ENCODE measurements at regions not wholly inside any gene's neighbourhood (a gene's known extent, or its start where the extent isn't known, plus 50 kb on each side); places are given as distances from the start of the nearest gene placed in this dataset.

GRCh38 chr11:134949121-134950090, 537.4 kb upstream of the B3GAT1 start:
- DNase-seq (ENCODE audit: extremely low read depth in 1 of 4, low spot score in 3 of 4) (no peak), FAIRE-seq (no peak), ATAC-seq (no peak)
- H3K36me3 ChIP-seq (ENCODE audit: control insufficient read depth, insufficient read depth, low read length): no peaks in the 10 kb centered on the region
- no peaks in the 10 kb centered on the region for H3K9me1 ChIP-seq (ENCODE audit: control insufficient read depth, insufficient read depth, low read length)
- H3K79me2 ChIP-seq (ENCODE audit: control insufficient read depth, insufficient read depth, low read length): no peaks in the 10 kb centered on the region
- no peaks in the 10 kb centered on the region; a peak in 1 of 5 replicates for H3K27me3 ChIP-seq (ENCODE audit: control insufficient read depth in 2 of 2, insufficient read depth in 2 of 2, low read length in 2 of 2)
- no peaks in the 10 kb centered on the region for H4K20me1 ChIP-seq (replicated peaks; ENCODE audit: control insufficient read depth, insufficient read depth, low read length)
- CTCF ChIA-PET (ENCODE audit: low intra/inter-chr PET ratio): no interaction called here
- no TSS peak for BruUV-seq (replicated peaks)
- no peak overlapping the region for H3K4me2 ChIP-seq (ENCODE audit: insufficient read depth, low read length)
- no peak overlapping the region for H3K4me3 ChIP-seq
- 1% methylated on average over 11 of the region's 11 CpGs for WGBS (ENCODE audit: insufficient coverage, low coverage, missing lambda C conversion rate)
- H2AFZ ChIP-seq (ENCODE audit: low read depth, low read length): no peak overlapping the region
- no peak overlapping the region for H3K9ac ChIP-seq (ENCODE audit: insufficient read depth in 1 of 2, low read depth in 2 of 2, low read length in 2 of 2)
- intact Hi-C loops (cut with micrococcal nuclease): no loop called here
- POLR2A ChIA-PET: no interaction called here
- no peaks in the 10 kb centered on the region for H3K9me3 ChIP-seq (replicated peaks; ENCODE audit: control insufficient read depth, insufficient read depth, low read depth, low read length)
- in situ Hi-C loops (cut with MboI): no loop called here
- H3K4me1 ChIP-seq (replicated peaks in 1 of 2; ENCODE audit: control insufficient read depth in 2 of 2, insufficient read depth in 2 of 2, low read length in 2 of 2): no peaks in the 10 kb centered on the region
- H3K27ac ChIP-seq (ENCODE audit: extremely low read depth, low read depth, low read length): no peak overlapping the region
- TF ChIP-seq SRSF9 (IDR thresholded peaks at IDR 0.05; ENCODE audit: borderline replicate concordance, low read depth, low read length): no peak
- TF ChIP-seq ZBTB7A (IDR thresholded peaks at IDR 0.05; ENCODE audit: borderline replicate concordance, control insufficient read depth, low read depth, low read length): no peak
- no peak for TF ChIP-seq HSF4 (CRISPR knock-in tag; IDR thresholded peaks at IDR 0.05; ENCODE audit: borderline replicate concordance)
- no peak for TF ChIP-seq ZFP1 (CRISPR knock-in tag; IDR thresholded peaks at IDR 0.05)
- TF ChIP-seq, protein P1, sequence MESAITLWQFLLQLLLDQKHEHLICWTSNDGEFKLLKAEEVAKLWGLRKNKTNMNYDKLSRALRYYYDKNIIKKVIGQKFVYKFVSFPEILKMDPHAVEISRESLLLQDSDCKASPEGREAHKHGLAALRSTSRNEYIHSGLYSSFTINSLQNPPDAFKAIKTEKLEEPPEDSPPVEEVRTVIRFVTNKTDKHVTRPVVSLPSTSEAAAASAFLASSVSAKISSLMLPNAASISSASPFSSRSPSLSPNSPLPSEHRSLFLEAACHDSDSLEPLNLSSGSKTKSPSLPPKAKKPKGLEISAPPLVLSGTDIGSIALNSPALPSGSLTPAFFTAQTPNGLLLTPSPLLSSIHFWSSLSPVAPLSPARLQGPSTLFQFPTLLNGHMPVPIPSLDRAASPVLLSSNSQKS (CRISPR knock-in tag; IDR thresholded peaks at IDR 0.05): no peak
- no peak for TF ChIP-seq PPARD (CRISPR knock-in tag; IDR thresholded peaks at IDR 0.05)
- TF ChIP-seq TGIF2 (CRISPR knock-in tag; IDR thresholded peaks at IDR 0.05): no peak
- TF ChIP-seq, protein P2, sequence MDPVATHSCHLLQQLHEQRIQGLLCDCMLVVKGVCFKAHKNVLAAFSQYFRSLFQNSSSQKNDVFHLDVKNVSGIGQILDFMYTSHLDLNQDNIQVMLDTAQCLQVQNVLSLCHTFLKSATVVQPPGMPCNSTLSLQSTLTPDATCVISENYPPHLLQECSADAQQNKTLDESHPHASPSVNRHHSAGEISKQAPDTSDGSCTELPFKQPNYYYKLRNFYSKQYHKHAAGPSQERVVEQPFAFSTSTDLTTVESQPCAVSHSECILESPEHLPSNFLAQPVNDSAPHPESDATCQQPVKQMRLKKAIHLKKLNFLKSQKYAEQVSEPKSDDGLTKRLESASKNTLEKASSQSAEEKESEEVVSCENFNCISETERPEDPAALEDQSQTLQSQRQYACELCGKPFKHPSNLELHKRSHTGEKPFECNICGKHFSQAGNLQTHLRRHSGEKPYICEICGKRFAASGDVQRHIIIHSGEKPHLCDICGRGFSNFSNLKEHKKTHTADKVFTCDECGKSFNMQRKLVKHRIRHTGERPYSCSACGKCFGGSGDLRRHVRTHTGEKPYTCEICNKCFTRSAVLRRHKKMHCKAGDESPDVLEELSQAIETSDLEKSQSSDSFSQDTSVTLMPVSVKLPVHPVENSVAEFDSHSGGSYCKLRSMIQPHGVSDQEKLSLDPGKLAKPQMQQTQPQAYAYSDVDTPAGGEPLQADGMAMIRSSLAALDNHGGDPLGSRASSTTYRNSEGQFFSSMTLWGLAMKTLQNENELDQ (CRISPR knock-in tag; IDR thresholded peaks at IDR 0.05; ENCODE audit: borderline replicate concordance): no peak
- no peak for TF ChIP-seq GATA2 (CRISPR knock-in tag; IDR thresholded peaks at IDR 0.05)
- TF ChIP-seq, protein P3, sequence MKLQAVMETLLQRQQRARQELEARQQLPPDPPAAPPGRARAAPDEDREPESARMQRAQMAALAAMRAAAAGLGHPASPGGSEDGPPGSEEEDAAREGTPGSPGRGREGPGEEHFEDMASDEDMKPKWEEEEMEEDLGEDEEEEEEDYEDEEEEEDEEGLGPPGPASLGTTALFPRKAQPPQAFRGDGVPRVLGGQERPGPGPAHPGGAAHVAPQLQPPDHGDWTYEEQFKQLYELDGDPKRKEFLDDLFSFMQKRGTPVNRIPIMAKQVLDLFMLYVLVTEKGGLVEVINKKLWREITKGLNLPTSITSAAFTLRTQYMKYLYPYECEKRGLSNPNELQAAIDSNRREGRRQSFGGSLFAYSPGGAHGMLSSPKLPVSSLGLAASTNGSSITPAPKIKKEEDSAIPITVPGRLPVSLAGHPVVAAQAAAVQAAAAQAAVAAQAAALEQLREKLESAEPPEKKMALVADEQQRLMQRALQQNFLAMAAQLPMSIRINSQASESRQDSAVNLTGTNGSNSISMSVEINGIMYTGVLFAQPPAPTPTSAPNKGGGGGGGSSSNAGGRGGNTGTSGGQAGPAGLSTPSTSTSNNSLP (IDR thresholded peaks at IDR 0.05; ENCODE audit: borderline replicate concordance, low read depth, low read length): no peak
- no peak for TF ChIP-seq LCOR (CRISPR knock-in tag; IDR thresholded peaks at IDR 0.05)
- TF ChIP-seq FOXJ3 (CRISPR knock-in tag; IDR thresholded peaks at IDR 0.05): no peak
- TF ChIP-seq NR2F6 (CRISPR knock-in tag; IDR thresholded peaks at IDR 0.05): no peak
- no peak for TF ChIP-seq ZNF121 (CRISPR knock-in tag; conservative IDR thresholded peaks at IDR 0.05)
- no peak for TF ChIP-seq ZNF347 (CRISPR knock-in tag; IDR thresholded peaks at IDR 0.05; ENCODE audit: low read depth)
- no peak for TF ChIP-seq ETS2 (tag; IDR thresholded peaks at IDR 0.05; ENCODE audit: borderline replicate concordance, poor library complexity, severe bottlenecking)
- no peak for TF ChIP-seq NFXL1 (CRISPR knock-in tag; IDR thresholded peaks at IDR 0.05)
